HG03066 (cell line): ENCODE measurements at regions not wholly inside any gene's neighbourhood (a gene's known extent, or its start where the extent isn't known, plus 50 kb on each side); places are given as distances from the start of the nearest gene placed in this dataset.

Experiments
- ATAC-seq: cut with Tn5 transposase; IDR thresholded peaks from one replicate; pipeline ENCODE4 v1.9.1; 2021; ENCODE audit warnings: low read depth; ENCODE audit not compliant: unreplicated experiment

DNA sequence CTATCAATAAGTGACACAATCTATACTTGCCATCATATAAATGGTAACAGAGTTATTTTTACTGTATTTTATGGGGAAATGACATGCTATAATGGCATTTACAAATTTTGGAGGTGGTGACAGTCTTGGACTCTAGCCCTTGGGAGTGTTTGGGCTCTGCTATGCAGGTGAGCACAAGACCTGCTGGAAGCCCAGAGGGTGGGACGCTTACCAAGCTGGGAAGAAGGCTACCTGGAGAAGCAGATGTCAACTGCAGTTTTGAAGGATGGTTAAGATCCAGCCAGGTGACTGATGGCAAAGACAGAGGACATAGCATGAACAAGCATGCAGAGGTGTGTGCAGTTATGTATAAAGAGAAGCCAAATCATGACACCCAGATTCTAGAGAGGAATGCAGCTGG is 346.9 kb downstream of the MYCN start:
- ATAC-seq, result no peak

DNA sequence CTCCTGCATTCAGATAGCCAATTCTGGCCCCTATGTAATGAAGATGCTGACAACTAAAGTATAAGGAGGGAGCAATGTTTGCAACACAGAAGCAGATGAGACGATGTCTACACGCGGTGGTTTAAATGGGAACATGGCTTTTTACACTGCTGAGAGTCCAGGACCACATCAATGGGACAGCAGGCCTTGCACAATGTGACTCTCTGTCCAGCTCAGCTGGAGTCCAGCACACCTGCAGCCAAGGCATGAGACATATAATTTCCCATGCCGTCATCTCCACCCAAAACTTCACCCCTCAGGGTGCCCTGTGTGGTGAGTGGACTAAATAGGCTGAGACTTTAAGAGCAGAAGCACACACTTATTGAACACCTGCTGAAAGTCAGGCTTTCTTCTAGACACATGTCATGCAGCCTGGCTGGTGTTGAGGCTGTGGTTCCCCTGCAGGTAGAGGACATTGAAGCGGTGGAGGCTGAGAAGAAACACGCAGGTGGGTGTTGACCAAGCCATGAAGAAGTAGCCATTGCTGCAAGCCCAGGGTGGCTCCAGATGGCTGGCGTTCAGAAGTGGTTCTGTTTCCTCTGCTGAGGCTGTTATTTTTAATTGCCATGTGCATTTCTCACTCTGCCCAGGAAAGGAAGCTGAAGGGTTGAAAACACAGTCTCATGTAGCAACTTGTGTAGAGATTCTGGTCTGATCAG is 345.6 kb downstream of the MYCN start:
- no peak for ATAC-seq

DNA sequence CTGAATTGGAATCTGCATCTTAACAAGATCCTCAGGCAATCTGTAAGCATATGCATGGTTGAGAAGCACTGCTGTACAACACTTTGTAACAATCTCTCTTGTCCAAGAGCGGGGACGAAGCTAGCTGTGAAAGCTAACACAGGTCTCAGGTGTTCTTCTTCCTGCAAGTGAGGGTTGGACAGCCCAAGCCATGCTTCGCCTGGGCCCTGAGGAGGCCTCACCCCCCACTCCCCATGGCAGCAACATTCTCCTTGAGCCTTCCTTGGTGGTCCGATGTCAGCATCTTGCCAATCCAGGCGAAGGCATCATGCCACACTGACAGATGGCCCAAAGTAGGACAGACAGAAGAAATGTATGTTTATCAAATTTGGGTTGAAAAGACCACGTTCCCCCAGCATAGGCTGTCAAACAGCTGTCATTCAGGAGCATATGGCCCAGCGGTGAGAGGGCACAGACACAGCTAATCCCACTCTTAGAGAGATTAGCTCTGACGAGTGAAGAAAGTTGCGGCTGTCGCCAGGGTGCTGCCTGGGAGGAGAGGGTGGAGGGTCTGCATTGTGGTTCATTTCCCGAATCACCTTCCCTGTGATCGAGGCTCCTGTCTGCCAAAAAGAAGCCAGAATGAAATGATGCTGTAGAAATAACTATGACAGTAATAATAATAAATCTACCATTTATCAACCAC is 344.7 kb downstream of the MYCN start:
- no peak for ATAC-seq

DNA sequence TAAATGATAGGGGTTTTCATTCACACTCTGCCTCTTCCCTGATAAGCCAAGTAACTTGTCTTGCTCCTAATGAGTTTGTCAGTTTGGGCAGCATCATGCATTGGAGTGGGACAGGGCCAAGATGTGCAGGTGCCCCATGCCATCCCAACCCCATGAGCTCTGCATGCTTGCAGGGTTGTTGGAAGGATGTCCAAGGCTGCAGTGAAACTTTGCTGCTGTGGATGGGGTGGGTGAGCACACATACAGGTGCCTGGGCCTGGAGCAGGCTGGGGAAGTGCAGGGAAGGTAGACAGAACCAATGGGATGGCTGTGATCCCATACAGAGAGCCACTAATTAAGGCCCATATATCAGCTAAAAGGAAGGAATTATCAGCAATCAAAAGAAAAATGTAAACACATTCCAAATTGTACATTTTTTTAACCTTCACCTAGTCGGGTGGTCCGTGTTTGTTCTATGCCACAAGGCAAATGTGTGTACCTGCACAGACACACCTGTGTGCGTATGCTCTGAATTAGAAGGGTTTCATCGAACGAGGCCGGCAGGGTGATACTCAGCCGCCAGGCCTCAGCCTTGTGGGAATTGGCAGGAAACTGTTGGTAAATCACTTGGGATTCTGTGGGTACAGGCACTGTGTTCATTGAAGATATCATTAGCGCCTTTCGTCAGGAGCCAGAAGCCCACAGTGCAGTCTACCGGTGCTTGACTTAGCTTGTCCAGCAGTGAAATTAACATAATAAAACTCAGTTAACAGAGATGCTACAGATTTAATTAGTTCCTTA is 342.9 kb downstream of the MYCN start:
- no peak for ATAC-seq

DNA sequence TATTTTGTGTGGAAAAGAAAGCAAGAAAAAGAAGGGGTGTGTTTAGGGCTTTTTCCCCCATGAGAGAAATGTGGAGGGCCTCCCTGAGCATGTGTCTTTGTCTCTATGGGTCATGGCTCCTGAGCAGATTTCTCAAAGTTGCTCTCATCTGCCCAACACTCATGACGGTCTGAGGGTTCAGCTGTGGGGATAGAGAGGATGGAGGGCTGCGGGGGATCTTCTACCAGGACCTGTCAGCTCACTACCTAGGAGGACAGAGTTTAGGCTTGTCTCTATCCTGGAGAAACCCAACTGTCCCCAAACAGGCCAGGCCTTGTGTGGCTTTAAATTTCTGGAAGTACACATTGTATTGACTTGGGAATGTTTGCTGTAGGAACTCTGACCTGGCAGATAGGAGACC is 342.2 kb downstream of the MYCN start:
- no peak for ATAC-seq

DNA sequence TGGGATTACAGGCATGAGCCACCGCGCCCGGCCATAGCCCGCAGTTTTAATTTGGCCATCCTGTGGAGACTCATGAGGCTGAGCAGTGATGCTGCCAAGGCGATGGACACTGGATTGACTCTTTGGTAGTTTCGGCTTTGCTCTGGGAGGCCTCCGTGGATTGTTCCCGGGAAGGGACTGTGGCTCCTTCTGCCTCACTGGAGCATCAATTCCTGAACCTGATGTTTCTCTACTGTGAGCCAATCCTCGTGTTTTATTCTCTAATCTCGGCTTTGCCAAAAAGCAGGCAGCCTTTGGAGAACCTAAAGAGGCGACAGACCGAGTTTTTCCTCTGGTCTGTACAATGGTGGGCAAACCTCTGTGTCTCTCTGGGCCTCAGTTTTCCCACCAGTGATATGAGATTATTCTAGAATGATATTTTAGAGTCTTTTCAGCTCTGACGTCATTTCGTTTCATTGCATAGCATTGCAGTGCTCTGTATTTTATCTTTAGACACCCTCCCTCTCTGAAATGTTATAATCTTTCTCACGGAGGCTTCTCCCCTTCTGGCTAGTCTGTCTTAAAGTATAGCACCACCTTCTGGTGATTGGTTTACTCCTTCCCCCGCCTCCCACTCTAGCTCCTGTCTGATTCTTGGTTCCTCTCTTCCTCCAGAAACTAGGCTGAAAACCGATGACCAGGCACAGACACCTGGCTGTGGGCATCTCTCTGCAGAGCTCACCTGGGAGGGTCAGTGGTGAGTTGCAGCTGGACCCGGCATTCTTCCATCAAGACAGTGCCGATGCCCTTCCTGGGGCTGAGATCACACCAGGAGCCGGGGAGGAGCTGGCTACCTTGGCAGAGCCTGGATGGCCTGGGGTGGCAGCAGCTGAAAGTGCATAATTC is 341.3 kb downstream of the MYCN start:
- ATAC-seq, result no peak

DNA sequence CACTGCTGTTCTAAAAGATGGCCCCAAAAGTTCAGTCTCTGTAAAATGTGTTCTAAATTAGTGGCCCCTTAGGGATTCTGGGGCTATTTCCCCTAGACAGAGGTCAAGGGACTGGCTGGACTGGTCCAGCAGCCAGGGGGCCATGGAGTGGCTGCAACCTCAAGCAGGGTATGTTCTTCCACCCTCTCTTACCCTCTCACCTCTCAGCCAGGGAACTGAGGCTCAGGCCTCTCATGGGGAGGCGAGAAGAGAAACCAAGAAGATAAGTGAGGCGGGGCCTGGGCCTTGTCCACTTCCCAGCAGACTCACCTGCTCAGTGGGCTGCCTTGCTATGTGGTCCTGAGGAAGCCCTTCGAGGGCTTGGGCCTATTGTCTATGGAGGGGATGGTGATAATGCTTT is 339.7 kb downstream of the MYCN start:
- no peak for ATAC-seq

DNA sequence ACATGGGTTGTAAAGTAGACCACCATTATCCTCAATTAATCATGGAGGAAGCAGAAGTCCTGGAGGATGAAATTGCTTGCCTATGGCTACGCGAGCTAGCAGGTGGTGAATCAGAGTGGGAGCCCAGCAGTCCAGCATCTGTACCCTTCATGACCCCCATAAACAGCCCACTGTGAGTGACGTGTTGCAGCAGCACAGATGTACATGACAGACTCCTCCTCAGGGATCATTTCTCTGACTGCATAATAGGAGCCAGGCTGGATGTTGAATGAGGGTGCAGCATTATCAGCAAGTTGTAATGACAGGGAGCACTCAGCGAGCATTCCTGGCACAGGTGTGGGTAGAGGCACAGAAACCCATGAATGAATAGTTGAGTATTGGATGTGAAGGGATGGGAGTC is 339.3 kb downstream of the MYCN start:
- no peak for ATAC-seq

DNA sequence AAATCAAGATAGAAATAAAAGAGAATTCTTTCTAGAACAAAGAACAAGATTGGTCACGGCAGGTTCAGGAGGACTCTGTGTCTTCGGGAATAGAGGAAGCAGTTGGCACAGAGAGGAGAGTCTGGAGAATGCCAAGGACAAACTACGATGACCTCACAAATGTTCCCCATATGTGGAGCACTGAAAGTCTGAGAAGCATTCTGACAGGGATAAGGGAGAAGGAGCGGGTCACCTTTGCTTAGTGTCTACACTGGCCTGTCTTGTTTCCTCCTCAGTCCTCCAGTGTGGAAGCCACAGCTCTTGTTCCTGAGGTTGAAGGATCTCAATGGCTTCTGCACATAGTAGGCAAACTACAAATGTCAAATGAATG is 338.8 kb downstream of the MYCN start:
- ATAC-seq, result no peak

DNA sequence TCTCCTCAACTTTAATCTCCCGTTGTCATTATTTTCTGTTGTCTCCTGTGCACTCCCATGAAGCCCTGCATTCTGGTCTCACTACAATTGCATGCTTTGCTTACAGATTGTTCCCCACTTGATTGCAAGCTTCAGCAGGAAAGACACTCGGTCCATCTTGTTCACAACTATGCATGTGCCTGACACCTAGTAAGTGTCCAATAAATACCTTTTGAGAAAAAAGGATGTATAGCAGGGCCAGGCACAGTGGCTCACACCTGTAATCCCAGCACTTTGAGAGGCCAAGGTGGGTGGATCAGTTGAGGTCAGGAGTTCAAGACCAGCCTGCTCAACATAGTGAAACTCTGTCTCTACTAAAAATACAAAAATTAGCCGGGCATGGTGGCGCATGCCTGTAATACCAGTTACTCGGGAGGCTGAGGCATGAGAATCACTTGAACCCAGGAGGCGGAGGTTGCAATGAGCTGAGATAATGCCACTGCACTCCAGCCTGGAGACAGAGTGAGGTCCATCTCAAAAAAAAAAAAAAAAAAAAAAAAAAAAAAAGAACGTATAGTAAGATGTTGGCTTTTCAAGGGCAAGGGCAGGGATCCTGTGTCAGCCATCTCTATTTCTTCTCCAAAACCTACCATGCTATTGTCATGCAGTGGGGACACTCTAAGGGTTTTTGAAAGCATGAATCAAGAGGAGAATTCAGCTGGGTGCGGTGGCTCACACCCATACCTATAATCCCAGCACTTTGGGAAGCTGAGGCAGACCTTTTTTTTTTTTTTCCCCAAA is 338.3 kb downstream of the MYCN start:
- ATAC-seq, result no peak

DNA sequence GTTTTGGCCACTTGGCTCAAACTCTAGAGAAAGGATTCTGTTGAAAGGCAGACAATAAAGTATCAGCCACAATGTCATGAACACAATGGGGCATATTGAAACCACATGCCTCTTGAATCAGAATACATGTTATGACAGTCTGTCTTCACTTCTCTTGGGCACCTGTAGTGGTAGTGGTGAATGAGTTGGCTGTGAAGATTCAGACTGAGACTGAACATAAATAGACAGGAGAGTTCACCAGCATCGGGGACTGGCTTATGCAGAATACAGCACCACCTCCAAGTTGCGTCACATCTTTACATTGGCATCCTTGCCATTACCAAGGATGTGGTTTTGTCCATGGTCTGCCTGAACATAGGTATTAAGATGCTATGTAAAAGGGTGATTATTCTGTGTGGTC is 336.8 kb downstream of the MYCN start:
- ATAC-seq, result no peak

DNA sequence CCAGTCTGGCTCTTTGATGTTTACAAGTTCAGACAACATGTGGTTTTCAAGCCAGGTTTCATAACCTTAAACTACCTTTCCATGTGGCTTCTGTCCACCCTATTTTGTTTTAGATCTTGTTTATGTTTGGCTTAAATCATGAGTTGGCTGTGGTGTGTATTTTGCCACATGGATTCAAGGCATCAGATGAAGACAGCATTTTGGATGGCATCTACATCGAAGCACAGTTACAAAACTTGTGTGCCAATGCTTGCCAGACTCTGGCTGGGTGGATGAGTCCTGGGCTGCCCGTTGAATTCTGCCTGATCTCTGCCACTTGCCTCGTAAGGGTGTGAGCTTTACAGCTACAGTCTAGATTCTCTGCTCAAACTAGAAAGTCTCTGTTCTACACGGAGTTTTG is 335.3 kb downstream of the MYCN start:
- ATAC-seq, result no peak

DNA sequence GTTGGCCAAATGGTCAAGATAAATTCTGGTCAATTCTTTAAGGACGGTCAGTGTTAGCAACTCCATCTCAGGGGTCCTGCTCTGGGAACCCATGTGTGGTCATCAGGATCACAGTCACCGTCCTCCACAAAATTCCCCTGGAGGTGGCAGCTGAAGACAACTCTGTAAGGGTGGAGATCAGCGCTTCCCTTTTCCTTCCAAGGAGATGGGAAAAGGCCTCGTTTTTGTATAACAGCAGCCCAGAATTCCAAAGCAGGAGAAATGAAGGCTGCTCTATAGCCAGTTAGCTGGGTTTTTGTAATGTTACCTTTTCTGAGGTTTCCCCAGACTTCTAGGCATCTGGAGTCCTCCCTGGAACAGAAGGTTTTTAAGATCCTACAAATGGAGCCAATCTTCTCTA is 334.8 kb downstream of the MYCN start:
- no peak for ATAC-seq

DNA sequence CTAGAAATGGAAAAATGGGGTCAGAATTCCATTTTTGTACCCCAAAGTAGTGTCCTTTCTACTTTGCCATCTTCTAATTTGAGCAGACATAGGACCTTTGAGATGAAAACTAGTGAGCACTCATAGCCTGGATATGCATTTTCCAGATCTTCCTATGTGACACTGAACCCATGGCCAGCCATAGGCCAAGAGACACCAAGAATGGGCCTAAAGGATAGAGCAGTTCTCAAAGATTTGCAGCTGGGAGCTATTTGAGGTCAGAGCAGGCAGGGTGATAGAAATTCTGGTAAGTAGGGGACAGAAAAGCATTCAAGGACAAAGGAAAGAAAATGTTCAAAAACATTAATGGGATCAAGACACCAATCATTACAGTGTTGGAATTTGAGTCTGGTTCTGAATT is 332.8 kb downstream of the MYCN start:
- no peak for ATAC-seq

DNA sequence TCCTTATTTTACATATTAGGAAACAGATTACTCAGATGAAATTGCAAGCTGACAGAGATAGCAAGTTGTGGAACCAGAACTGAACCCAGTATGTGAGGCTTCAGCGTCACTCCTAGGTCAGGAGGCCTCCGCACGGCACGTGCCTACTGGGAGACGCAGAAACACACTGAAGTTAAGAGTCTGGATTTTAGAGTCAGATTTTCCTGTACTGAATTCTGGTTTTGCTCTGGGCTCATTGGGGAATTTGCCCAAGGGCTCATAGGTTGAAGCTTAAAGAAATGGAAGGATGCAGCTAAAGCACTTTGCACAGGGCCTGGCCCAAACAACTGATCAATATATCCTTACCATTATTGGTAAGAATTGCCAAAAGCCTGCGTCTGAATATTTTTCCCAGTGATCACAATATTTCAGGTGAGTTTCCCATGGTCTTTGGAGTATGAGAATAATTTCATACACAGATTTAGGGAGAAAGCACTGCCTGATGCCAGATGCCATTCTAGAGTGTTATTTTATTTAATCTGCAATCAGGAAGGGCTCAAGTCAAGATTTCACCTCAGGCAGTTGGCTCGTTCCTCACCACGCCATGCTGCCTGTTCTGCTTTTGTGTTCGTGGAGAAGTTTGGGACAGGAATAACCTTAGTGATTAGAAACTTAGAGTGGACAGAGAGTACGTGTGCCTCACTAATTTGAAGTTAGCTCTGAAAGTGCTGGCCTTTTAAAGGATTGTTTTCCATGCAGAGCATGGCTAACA is 331.9 kb downstream of the MYCN start:
- ATAC-seq, result no peak

DNA sequence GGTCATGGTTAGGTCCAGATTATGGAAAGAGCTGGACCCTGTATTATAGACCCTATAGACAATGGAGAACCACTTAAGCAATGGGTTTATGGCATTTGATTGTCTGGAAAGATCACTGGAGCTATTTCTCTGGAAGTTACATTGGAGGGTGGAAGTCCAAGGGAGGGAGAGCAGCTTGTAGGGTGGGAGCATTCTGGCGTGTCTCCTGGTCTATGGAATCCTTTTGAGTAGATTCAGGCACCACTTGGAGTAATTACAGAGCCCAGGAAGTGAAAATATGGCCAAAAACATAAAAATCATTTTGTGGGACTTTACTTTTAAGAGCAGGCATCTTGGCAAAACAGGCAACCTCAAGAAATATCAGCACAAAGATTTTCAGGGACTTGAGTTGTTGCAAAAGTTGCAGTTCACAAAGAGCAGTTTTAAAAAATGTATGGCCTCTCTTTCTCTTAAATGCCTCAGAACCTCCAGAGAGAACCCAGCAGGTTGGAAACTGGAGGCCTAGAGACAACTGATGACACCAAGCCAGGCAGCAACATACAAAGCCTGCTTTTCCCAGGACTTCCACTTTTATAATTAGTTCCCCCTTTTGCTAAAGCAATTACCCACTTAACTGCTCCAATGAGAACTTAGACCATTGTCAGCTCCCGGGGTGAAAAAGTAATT is 331.0 kb downstream of the MYCN start:
- ATAC-seq, result no peak

DNA sequence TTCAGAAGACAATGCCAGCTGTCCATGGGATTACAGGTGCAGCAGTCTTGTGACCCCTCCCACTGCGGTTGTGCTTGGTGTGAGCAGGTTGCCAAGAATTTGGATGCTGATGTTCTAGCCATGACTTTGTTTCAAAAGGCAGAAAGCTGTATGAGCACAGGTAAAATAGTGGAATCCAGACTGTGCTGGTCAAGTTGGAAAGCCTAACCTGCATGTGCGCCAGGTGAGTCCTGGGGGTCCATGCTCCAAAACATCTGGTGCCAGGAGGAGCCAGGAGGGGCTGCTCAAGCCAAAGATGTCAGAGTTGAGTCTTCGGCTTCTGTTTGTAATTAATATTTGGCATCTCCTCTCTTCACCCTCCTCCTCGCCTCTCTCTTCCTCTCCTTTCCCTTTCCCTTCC is 330.1 kb downstream of the MYCN start:
- ATAC-seq, result no peak

DNA sequence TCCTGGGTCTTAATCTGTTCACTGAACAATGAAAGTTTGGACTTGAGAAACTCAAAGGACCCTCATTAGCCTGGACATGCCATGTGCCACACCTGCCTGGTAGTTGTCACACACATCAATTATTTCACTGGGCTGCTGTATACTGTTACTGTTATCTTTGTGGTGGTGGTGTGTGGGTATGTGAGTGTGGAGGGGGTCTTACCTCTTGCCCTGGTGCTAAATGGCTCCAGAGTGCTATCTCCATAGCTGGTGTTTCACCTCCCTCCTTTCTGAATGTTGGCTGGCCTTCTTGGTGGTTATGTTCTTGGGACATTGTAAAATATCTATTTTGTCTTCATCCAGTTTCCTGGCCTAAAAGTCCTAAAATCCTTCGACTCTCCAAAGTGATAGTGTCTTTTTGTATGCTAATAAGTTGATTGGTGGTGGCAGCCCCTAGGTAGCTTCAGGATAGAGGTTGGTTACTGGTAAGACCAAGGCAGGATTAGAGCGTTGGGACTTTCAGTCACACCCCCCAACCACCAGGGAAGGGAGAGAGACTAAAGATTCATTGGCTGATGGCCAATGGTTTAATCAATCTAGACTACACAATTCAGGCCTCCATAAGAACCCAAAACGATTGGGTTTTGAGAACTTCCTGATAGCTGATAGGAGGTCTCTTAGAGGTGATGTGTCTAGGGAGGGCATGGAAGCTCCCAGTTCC is 328.1 kb downstream of the MYCN start:
- ATAC-seq, result no peak
